ENCODE measurements at regions not wholly inside any gene's neighbourhood (a gene's known extent, or its start where the extent isn't known, plus 50 kb on each side); places are given as distances from the start of the nearest gene placed in this dataset.

DNA sequence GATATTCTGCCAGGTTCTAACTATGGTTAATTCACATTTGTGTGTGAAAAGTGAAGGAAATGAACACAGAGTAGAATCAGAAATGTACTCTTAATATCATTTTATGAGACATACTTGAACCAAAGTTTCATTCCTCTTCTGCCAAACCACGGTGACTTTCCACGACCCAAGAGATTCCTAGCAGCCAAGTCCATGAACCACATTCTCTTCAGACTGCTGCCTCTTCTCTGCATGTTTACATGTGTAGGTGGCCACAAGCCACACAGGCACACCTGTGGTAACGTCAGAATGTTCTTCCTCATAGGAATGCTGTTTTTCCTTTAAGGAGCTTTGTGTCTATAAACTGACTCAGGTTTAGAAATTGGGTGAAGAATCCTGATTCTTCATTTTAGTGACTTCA is 1411.2 kb downstream of the RAPGEF2 start:
- no peak for DNase-seq (ENCODE audit: low spot score)
- intact Hi-C loops (cut with micrococcal nuclease; ENCODE audit: unreplicated experiment) = no loop called here
- H3K27me3 ChIP-seq (replicated peaks; ENCODE audit: insufficient read depth, low read depth, low read length, poor library complexity) = no peaks in the 10 kb centered on the region
- no peak overlapping the region for H3K27ac ChIP-seq (ENCODE audit: low read depth, low read length, poor library complexity, severe bottlenecking)
- POLR2A ChIA-PET (ENCODE audit: low non-redundant PET) = no interaction called here
- TF ChIP-seq EZH2 (IDR thresholded peaks at IDR 0.05; ENCODE audit: borderline replicate concordance, low read depth, low read length, poor library complexity, severe bottlenecking) = no peak
- TF ChIP-seq, protein P1, sequence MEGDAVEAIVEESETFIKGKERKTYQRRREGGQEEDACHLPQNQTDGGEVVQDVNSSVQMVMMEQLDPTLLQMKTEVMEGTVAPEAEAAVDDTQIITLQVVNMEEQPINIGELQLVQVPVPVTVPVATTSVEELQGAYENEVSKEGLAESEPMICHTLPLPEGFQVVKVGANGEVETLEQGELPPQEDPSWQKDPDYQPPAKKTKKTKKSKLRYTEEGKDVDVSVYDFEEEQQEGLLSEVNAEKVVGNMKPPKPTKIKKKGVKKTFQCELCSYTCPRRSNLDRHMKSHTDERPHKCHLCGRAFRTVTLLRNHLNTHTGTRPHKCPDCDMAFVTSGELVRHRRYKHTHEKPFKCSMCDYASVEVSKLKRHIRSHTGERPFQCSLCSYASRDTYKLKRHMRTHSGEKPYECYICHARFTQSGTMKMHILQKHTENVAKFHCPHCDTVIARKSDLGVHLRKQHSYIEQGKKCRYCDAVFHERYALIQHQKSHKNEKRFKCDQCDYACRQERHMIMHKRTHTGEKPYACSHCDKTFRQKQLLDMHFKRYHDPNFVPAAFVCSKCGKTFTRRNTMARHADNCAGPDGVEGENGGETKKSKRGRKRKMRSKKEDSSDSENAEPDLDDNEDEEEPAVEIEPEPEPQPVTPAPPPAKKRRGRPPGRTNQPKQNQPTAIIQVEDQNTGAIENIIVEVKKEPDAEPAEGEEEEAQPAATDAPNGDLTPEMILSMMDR (conservative IDR thresholded peaks at IDR 0.05; ENCODE audit: low read depth, low read length) = no peak
- CTCF ChIA-PET = no interaction called here
- H3K4me3 ChIP-seq (ENCODE audit: low read depth, low read length, poor library complexity, severe bottlenecking) = no peak overlapping the region
- no peaks in the 10 kb centered on the region for H3K4me1 ChIP-seq (ENCODE audit: insufficient read depth, low read length, poor library complexity, severe bottlenecking)
- no peaks in the 10 kb centered on the region for H3K36me3 ChIP-seq (ENCODE audit: insufficient read depth, low read length, poor library complexity, severe bottlenecking)
- H3K9me3 ChIP-seq (ENCODE audit: low read depth, low read length, poor library complexity, severe bottlenecking) = no peaks in the 10 kb centered on the region
- BruUV-seq (replicated peaks) = no TSS peak

DNA sequence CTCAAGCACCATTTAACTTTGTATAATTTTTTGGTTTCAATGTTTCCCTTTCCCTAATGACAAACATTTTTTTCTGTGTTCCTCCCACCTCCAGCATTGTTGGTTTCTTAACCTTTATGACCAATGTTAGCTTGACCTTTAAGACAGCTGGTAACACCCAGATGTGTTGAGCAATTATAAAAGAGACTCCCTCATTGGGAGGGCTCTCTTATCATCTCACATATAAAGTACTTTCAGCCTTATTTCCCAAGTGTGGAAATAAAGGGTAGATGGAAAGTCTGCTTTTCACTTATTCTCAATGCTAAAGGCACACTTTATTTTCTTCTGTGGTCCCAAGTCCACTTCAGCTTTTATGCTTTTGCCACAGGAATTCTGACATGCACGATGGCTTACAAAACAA is 1420.4 kb downstream of the RAPGEF2 start:
- Histone ChIP-seq H3K27me3 (replicated peaks; ENCODE audit: insufficient read depth, low read depth, low read length, poor library complexity) (no peaks in the 10 kb centered on the region), H3K4me1 (ENCODE audit: insufficient read depth, low read length, poor library complexity, severe bottlenecking) (no peaks in the 10 kb centered on the region), H3K4me3 (ENCODE audit: low read depth, low read length, poor library complexity, severe bottlenecking) (no peak overlapping the region), H3K36me3 (ENCODE audit: insufficient read depth, low read length, poor library complexity, severe bottlenecking) (no peaks in the 10 kb centered on the region), H3K9me3 (ENCODE audit: low read depth, low read length, poor library complexity, severe bottlenecking) (no peaks in the 10 kb centered on the region), H3K27ac (ENCODE audit: low read depth, low read length, poor library complexity, severe bottlenecking) (no peak overlapping the region)
- ChIA-PET CTCF (no interaction called here), POLR2A (ENCODE audit: low non-redundant PET) (no interaction called here)
- BruUV-seq (replicated peaks) = no TSS peak
- TF ChIP-seq, protein P1 (conservative IDR thresholded peaks at IDR 0.05; ENCODE audit: low read depth, low read length) = no peak
- TF ChIP-seq EZH2 (IDR thresholded peaks at IDR 0.05; ENCODE audit: borderline replicate concordance, low read depth, low read length, poor library complexity, severe bottlenecking) = no peak
- intact Hi-C loops (cut with micrococcal nuclease; ENCODE audit: unreplicated experiment) = no loop called here
- DNase-seq (ENCODE audit: low spot score) = no peak

DNA sequence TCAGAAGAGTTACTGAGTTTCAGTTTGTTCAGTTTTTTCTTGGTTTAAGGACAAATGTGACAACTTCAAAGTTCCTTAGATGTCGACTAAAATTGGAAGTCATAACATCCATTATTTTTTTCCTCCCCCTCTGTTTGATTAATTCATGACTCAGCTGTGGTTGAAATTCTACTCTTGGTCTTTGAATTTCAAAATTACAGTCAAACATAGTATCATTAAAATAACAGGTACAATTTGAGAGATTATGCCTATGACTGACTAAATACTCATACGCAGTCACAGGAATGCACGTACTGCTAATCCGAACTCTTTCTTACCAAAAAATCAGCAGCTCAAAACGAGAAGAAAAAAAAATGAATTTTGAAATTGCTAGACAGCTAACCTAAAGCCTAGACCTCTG is 1434.8 kb downstream of the RAPGEF2 start:
- CTCF ChIA-PET = no interaction called here
- intact Hi-C loops (cut with micrococcal nuclease; ENCODE audit: unreplicated experiment) = no loop called here
- Histone ChIP-seq H3K27ac (ENCODE audit: low read depth, low read length, poor library complexity, severe bottlenecking) (no peak overlapping the region), H3K27me3 (replicated peaks; ENCODE audit: insufficient read depth, low read depth, low read length, poor library complexity) (no peaks in the 10 kb centered on the region), H3K4me1 (ENCODE audit: insufficient read depth, low read length, poor library complexity, severe bottlenecking) (no peaks in the 10 kb centered on the region), H3K9me3 (ENCODE audit: low read depth, low read length, poor library complexity, severe bottlenecking) (no peaks in the 10 kb centered on the region), H3K4me3 (ENCODE audit: low read depth, low read length, poor library complexity, severe bottlenecking) (no peak overlapping the region), H3K36me3 (ENCODE audit: insufficient read depth, low read length, poor library complexity, severe bottlenecking) (no peaks in the 10 kb centered on the region)
- POLR2A ChIA-PET (ENCODE audit: low non-redundant PET) = no interaction called here
- BruUV-seq (replicated peaks) = no TSS peak
- no peak for TF ChIP-seq EZH2 (IDR thresholded peaks at IDR 0.05; ENCODE audit: borderline replicate concordance, low read depth, low read length, poor library complexity, severe bottlenecking)
- TF ChIP-seq, protein P1 (conservative IDR thresholded peaks at IDR 0.05; ENCODE audit: low read depth, low read length) = no peak
- DNase-seq (ENCODE audit: low spot score) = no peak

All from A673 (cell line).